AG04449 (cell line): ENCODE measurements at regions not wholly inside any gene's neighbourhood (a gene's known extent, or its start where the extent isn't known, plus 50 kb on each side); places are given as distances from the start of the nearest gene placed in this dataset.

ENCODE experiments used
- CTCF ChIA-PET: fragments of 350-600 bp; formaldehyde crosslinking; extraction: SDS; loops from one replicate; lab custom pipeline; 2021; ENCODE audit warnings: antibody characterized with exemption; lab: Yijun Ruan, JAX
- POLR2A ChIA-PET: fragments of 400-600, 350-600 bp; formaldehyde crosslinking; extraction: SDS; loops from one replicate; lab custom pipeline; 2020; ENCODE audit warnings: antibody characterized with exemption, inconsistent platforms; lab: Yijun Ruan, JAX
- DNase-seq: peaks from one replicate; pipeline ENCODE4 v3.0.0-alpha.2; 2010; ENCODE audit warnings: low read depth, low spot score
- H3K4me3 ChIP-seq: 2 replicates; pipeline ENCODE4 v1.5.1; 2011; ENCODE audit warnings: low read depth, mild to moderate bottlenecking, control low read depth, low read length
- CTCF ChIP-seq: IDR thresholded peaks from one replicate; pipeline ENCODE4 v1.5.1; 2011; ENCODE audit warnings: mild to moderate bottlenecking, moderate library complexity, low read length, control low read depth, inconsistent platforms; ENCODE audit not compliant: insufficient read depth; ENCODE audit errors: missing control alignments

GRCh38 chr15:39235084-39235795 is 345.6 kb upstream of the THBS1 start:
- H3K4me3 ChIP-seq, result no peak overlapping the region
- no peak for TF ChIP-seq CTCF
- ChIA-PET POLR2A (interaction anchor here (0.6 to 1.6 kb wide), 5 partner anchors 26 to 352 kb away, joined by 3 to 11 read pairs (median 3); partner anchors contain the start of gene THBS1), CTCF (interaction anchor here (1.4 kb wide), 1 partner anchor 11 kb away, joined by 4 read pairs; no protein-coding TSS in a partner anchor)
- DNase-seq, result no peak

- ChIA-PET CTCF (no interaction called here), POLR2A (interaction anchor here (0.8 kb wide), 1 partner anchor 351 kb away, joined by 3 read pairs; no protein-coding TSS in a partner anchor)
- no peak for TF ChIP-seq CTCF
Measured at GRCh38 chr15:39236375-39236774, 344.5 kb upstream of the THBS1 start.

GRCh38 chr15:39238443-39238842 is 342.4 kb upstream of the THBS1 start:
- no peak for DNase-seq
- POLR2A ChIA-PET, result no interaction called here
- TF ChIP-seq CTCF, result no peak
- CTCF ChIA-PET, result no interaction called here
- no peak overlapping the region for H3K4me3 ChIP-seq

More at GRCh38 chr15:39236375-39236774, 344.5 kb upstream of the THBS1 start:
- H3K4me3 ChIP-seq, result no peak overlapping the region
- no peak for DNase-seq

- no peak for TF ChIP-seq CTCF
- POLR2A ChIA-PET, result interaction anchor here (1.0 kb wide), 1 partner anchor 345 kb away, joined by 3 read pairs; no protein-coding TSS in a partner anchor
- no peak for DNase-seq
- CTCF ChIA-PET, result no interaction called here
- H3K4me3 ChIP-seq, result no peak overlapping the region
Measured at GRCh38 chr15:39239562-39239961, 341.3 kb upstream of the THBS1 start.

- H3K4me3 ChIP-seq, result no peak overlapping the region
- CTCF ChIA-PET, result interaction anchor here (1.1 to 1.2 kb wide), 2 partner anchors 19 to 70 kb away, joined by 4 to 6 read pairs; no protein-coding TSS in a partner anchor
- TF ChIP-seq CTCF, result no peak
- POLR2A ChIA-PET, result interaction anchor here (1.0 to 3.0 kb wide), 6 partner anchors 29 to 339 kb away, joined by 3 to 32 read pairs (median 4); partner anchors contain the start of gene THBS1
- no peak for DNase-seq
Measured at GRCh38 chr15:39242345-39242744, 338.5 kb upstream of the THBS1 start.

GRCh38 chr15:39243396-39243795 is 337.5 kb upstream of the THBS1 start:
- DNase-seq, result no peak
- CTCF ChIA-PET, result no interaction called here
- H3K4me3 ChIP-seq, result no peak overlapping the region
- POLR2A ChIA-PET, result interaction anchor here (0.5 to 3.0 kb wide), 12 partner anchors 13 to 345 kb away, joined by 3 to 32 read pairs (median 4); partner anchors contain the start of gene THBS1
- TF ChIP-seq CTCF, result no peak
